Aorta (tissue), 5 donors: ENCODE measurements at regions not wholly inside any gene's neighbourhood (a gene's known extent, or its start where the extent isn't known, plus 50 kb on each side); places are given as distances from the start of the nearest gene placed in this dataset.

ENCODE experiments used
- ATAC-seq: fragments of 200-7000 bp; cut with Tn5 transposase; one replicate; pipeline ENCODE4 v1.9.1; 2022; ENCODE audit warnings: moderate library complexity; ENCODE audit not compliant: low FRiP score
- DNase-seq, 2 donors: peaks; one replicate each; pipeline ENCODE4 v3.0.0-alpha.2; 2020
- H3K27ac ChIP-seq, 2 donors: one replicate each; pipeline ENCODE4 v1.5.1; 2013; ENCODE audit warnings: low read length in 2 of 2, mild to moderate bottlenecking in 2 of 2, moderate library complexity in 2 of 2, control low read depth in 1 of 2, inconsistent platforms in 1 of 2, low read depth in 1 of 2
- H3K27me3 ChIP-seq, 2 donors: one replicate each; pipeline ENCODE4 v1.6.1; 2013; ENCODE audit warnings: control low read depth in 1 of 2, low read length in 1 of 2, mild to moderate bottlenecking in 1 of 2, moderate library complexity in 1 of 2; ENCODE audit not compliant: insufficient read depth in 2 of 2, control insufficient read depth in 1 of 2
- H3K36me3 ChIP-seq, 2 donors: one replicate each; pipeline ENCODE4 v1.6.1; 2013; ENCODE audit warnings: control low read depth in 1 of 2, low read length in 1 of 2, mild to moderate bottlenecking in 1 of 2; ENCODE audit not compliant: insufficient read depth in 2 of 2, control insufficient read depth in 1 of 2
- H3K4me1 ChIP-seq, 2 donors: one replicate each; pipeline ENCODE4 v1.6.1; 2013; ENCODE audit warnings: low read length in 2 of 2, control low read depth in 1 of 2, mild to moderate bottlenecking in 1 of 2, moderate library complexity in 1 of 2; ENCODE audit not compliant: insufficient read depth in 2 of 2, control insufficient read depth in 1 of 2
- H3K4me3 ChIP-seq, 2 donors: one replicate each; pipeline ENCODE4 v1.5.1; 2013; ENCODE audit warnings: low read length in 2 of 2, control low read depth in 1 of 2, mild to moderate bottlenecking in 1 of 2
- H3K9me3 ChIP-seq: one replicate; pipeline ENCODE4 v1.6.1; 2013; ENCODE audit warnings: mild to moderate bottlenecking, low read length; ENCODE audit not compliant: control insufficient read depth
- WGBS, 2 donors: extraction: QIAGEN DNeasy Blood & Tissue Kit; methylation state at CpG; one replicate each; pipeline ENCODE4 v1.1.7; 2013; 5-methylcytosine and 5-hydroxymethylcytosine counted together
- intact Hi-C, 2 donors: fragments of 100-400 bp; cut with DNase I; formaldehyde crosslinking; loops; one replicate each; pipeline versions ENCODE4 v1.14.2 to v1.15.0; 2022
- donor health status: healthy with polysubstance abuse.
- donor health status: Bipolar disorder and iron deficiency.
- donor health status: DM: no; HTN: no; CAD: no.
- donor health status: DM: no; HTN: no; CAD: no.
- donor health status: DM: yes; HTN: yes; CAD: no.

- Histone ChIP-seq H3K27ac (no peak overlapping the region), H3K9me3 (peaks cover 2% of the 10 kb centered on the region), H3K4me3 (no peak overlapping the region), H3K27me3 (no peaks in the 10 kb centered on the region), H3K4me1 (no peaks in the 10 kb centered on the region), H3K36me3 (no peaks in the 10 kb centered on the region)
- DNase-seq, result no peak
- intact Hi-C loops, result no loop called here
- ATAC-seq, result no peak
- WGBS, 2 donors, result 67 to 71% methylated on average over 14 to 15 of the region's 15 CpGs
Measured at GRCh38 chr10:131559450-131559911, 248.0 kb upstream of the TCERG1L start.

DNA sequence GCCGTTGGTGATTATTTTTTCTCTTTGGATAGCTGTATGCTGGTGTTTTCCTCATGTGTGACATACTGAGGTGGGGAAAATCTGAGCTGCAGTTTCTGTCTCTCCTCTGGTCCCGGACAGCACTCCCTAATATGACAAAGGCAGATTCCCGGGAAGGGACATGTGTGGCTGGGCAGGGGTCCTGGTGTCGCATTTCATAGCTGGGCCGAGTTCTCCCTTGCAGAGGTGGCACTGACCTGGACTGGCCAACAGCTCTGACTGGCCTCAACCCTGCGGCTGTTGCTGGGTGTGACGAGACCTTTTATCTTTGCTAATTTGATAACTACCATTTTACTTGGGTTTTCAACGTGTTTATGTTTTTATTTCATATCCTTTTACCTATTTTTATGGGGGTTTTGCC, 248.6 kb upstream of the TCERG1L start:
- Histone ChIP-seq H3K9me3 (peaks cover 2% of the 10 kb centered on the region), H3K4me1 (no peaks in the 10 kb centered on the region), H3K27ac (no peak overlapping the region), H3K36me3 (no peaks in the 10 kb centered on the region), H3K27me3 (no peaks in the 10 kb centered on the region), H3K4me3 (no peak overlapping the region)
- 14 to 17% methylated on average over 8 of the region's 8 CpGs for whole genome bisulfite sequencing, 2 donors
- intact Hi-C loops, result no loop called here
- DNase-seq (no peak), ATAC-seq (no peak)

DNA sequence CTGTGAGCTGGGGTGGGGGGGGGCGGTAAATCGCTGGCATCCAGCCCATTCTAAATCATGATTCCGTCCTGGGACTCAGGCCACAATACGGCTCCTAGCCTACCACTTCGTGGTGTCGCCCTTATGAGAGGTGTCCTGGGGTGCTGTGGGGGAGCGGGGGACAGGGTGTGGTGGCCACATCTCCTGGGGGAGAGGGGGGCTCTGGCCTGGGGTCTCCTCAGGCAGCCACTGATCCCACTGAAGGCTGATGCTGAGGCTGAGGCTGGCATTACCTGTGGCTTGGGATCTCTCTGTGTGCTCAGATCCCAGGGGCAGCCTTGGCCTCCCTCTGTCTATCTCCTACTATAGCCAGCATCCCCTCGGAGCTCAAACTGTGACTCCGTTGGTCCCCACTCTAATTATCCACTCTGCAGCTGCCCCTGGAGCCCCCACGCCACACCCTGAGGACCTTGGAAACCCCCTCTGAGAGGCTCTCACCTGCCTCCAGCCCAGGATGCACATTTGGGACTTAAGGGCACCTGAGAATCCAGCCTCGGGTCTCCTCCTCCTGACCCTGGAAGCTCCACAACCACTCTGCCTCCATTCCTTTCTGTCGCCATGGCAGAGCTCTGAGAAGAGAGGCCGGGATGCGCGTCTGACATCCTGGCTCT, 249.3 kb upstream of the TCERG1L start:
- no peak for DNase-seq
- no peaks in the 10 kb centered on the region for H3K27me3 ChIP-seq

GRCh38 chr10:131561897-131562296, 250.4 kb upstream of the TCERG1L start:
- H3K4me1 ChIP-seq, result no peaks in the 10 kb centered on the region
- intact Hi-C loops, result no loop called here

More for the DNA sequence above, 249.3 kb upstream of the TCERG1L start:
- Histone ChIP-seq H3K4me3 (no peak overlapping the region), H3K4me1 (no peaks in the 10 kb centered on the region), H3K9me3 (peaks cover 2% of the 10 kb centered on the region), H3K36me3 (no peaks in the 10 kb centered on the region), H3K27ac (no peak overlapping the region)
- intact Hi-C loops, result no loop called here
- ATAC-seq, result no peak
- 71 to 78% methylated on average over 15 of the region's 15 CpGs for WGBS, 2 donors

DNA sequence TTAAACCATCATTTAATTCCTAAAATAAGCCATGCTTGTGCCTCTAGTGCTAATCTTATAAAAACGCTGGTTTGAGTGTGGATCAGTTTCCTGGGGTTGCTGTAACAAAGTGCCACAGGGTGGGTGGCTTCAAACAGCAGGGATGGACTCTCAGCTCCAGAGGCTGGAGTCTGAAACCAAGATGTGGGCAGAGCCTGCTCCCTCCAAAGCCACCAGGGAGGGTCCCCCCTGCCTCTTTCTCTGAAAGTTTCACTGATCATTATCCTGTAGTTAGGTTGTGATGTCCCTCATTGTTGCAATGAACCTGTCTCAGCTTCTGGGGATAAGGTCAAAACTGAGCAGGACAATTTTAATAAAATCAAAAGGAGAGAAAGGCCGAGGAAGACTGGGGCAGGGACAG, 251.9 kb upstream of the TCERG1L start:
- H3K27me3 ChIP-seq, result no peaks in the 10 kb centered on the region
- ATAC-seq (no peak), DNase-seq (no peak)
- peaks cover 5% of the 10 kb centered on the region for H3K9me3 ChIP-seq
- no peak overlapping the region for H3K4me3 ChIP-seq
- WGBS, 2 donors, result 69 to 70% methylated on average over 2 of the region's 2 CpGs
- H3K27ac ChIP-seq, result no peak overlapping the region
- H3K4me1 ChIP-seq, result no peaks in the 10 kb centered on the region
- H3K36me3 ChIP-seq, result no peaks in the 10 kb centered on the region
- intact Hi-C loops, result no loop called here

More at GRCh38 chr10:131561897-131562296, 250.4 kb upstream of the TCERG1L start:
- no peaks in the 10 kb centered on the region for H3K27me3 ChIP-seq
- no peak overlapping the region for H3K4me3 ChIP-seq
- DNase-seq (no peak), ATAC-seq (no peak)
- WGBS, 2 donors, result 89% methylated on average over 5 of the region's 5 CpGs
- no peak overlapping the region for H3K27ac ChIP-seq
- no peaks in the 10 kb centered on the region for H3K36me3 ChIP-seq
- H3K9me3 ChIP-seq, result peaks cover 2% of the 10 kb centered on the region

GRCh38 chr10:131567279-131568162, 256.0 kb upstream of the TCERG1L start:
- H3K27ac ChIP-seq, result no peak overlapping the region
- DNase-seq (no peak), ATAC-seq (no peak)
- no peaks in the 10 kb centered on the region for H3K27me3 ChIP-seq
- H3K9me3 ChIP-seq, result peaks cover 3% of the 10 kb centered on the region
- 67 to 70% methylated on average over 15 of the region's 15 CpGs for WGBS, 2 donors
- no peak overlapping the region for H3K4me3 ChIP-seq
- H3K36me3 ChIP-seq, result no peaks in the 10 kb centered on the region
- H3K4me1 ChIP-seq, result no peaks in the 10 kb centered on the region
- intact Hi-C loops, result no loop called here

- DNase-seq, result no peak
- H3K4me1 ChIP-seq, result no peaks in the 10 kb centered on the region
Measured at GRCh38 chr10:131568866-131569265, 257.3 kb upstream of the TCERG1L start.

GRCh38 chr10:131569851-131570715, 258.6 kb upstream of the TCERG1L start:
- intact Hi-C loops, result no loop called here

More at GRCh38 chr10:131568866-131569265, 257.3 kb upstream of the TCERG1L start:
- intact Hi-C loops, result no loop called here
- Histone ChIP-seq H3K4me3 (no peak overlapping the region), H3K27ac (no peak overlapping the region), H3K27me3 (no peaks in the 10 kb centered on the region), H3K36me3 (no peaks in the 10 kb centered on the region), H3K9me3 (peaks cover 3% of the 10 kb centered on the region)
- no peak for ATAC-seq
- WGBS, 2 donors, result 67 to 69% methylated on average over 7 of the region's 7 CpGs

More at GRCh38 chr10:131569851-131570715, 258.6 kb upstream of the TCERG1L start:
- peaks cover 3% of the 10 kb centered on the region for H3K9me3 ChIP-seq
- WGBS, 2 donors, result 64 to 70% methylated on average over 21 of the region's 21 CpGs
- ATAC-seq, result no peak
- DNase-seq, result no peak
- H3K36me3 ChIP-seq, result no peaks in the 10 kb centered on the region
- no peak overlapping the region for H3K27ac ChIP-seq
- no peaks in the 10 kb centered on the region for H3K27me3 ChIP-seq
- H3K4me1 ChIP-seq, result no peaks in the 10 kb centered on the region
- no peak overlapping the region for H3K4me3 ChIP-seq
